Left ventricle myocardium inferior (tissue), 1 donor: ENCODE measurements at regions not wholly inside any gene's neighbourhood (a gene's known extent, or its start where the extent isn't known, plus 50 kb on each side); places are given as distances from the start of the nearest gene placed in this dataset.

Experiments used
- DNase-seq: peaks from one replicate; pipeline ENCODE4 v3.0.0-alpha.2; 2020
- H3K27ac ChIP-seq: fragments of 200-600 bp; replicated peaks from 2 replicates; pipeline ENCODE4 v1.8.0; 2021
- H3K27me3 ChIP-seq: fragments of 200-600 bp; 2 replicates; pipeline ENCODE4 v1.8.0; 2021; ENCODE audit warnings: low read depth
- H3K36me3 ChIP-seq: fragments of 200-600 bp; 2 replicates; pipeline ENCODE4 v1.8.0; 2021
- H3K4me1 ChIP-seq: fragments of 200-600 bp; 2 replicates; pipeline ENCODE4 v1.8.0; 2021
- H3K4me3 ChIP-seq: fragments of 200-600 bp; 2 replicates; pipeline ENCODE4 v1.8.0; 2021; ENCODE audit warnings: mild to moderate bottlenecking, moderate library complexity
- H3K9me3 ChIP-seq: fragments of 200-600 bp; replicated peaks from 2 replicates; pipeline ENCODE4 v1.8.0; 2021
- CTCF ChIP-seq: fragments of 200-600 bp; IDR thresholded peaks from 2 replicates; pipeline ENCODE4 v1.8.0; 2021; ENCODE audit warnings: antibody characterized with exemption, mild to moderate bottlenecking, borderline replicate concordance
- intact Hi-C: fragments of 100-400 bp; cut with micrococcal nuclease; formaldehyde crosslinking; loops from one replicate; pipeline ENCODE4 v1.11.0; 2022
- donor health status: DM: no; HTN: yes; CAD: no; lungs with severe emphysema.

GRCh38 chr11:55503449-55503848 lies 50.8 kb upstream of the OR4C15 start:
- H3K27me3 ChIP-seq, result no peaks in the 10 kb centered on the region
- H3K4me3 ChIP-seq, result no peak overlapping the region
- intact Hi-C loops, result no loop called here
- no peaks in the 10 kb centered on the region for H3K36me3 ChIP-seq
- peaks cover 25% of the 10 kb centered on the region for H3K9me3 ChIP-seq
- TF ChIP-seq CTCF, result no peak
- DNase-seq, result no peak
- no peak overlapping the region for H3K27ac ChIP-seq
- H3K4me1 ChIP-seq, result no peaks in the 10 kb centered on the region
